Left cardiac atrium (tissue), 4 donors: ENCODE measurements at regions not wholly inside any gene's neighbourhood (a gene's known extent, or its start where the extent isn't known, plus 50 kb on each side); places are given as distances from the start of the nearest gene placed in this dataset.
A peak's percentile ranks its signal among the peaks of the same experiment; 100 is the strongest.
"Not testable (repeated sequence)": the region's sequence is repeated elsewhere in the genome, so short reads cannot be mapped to it uniquely, and the experiment has no call there.

Source experiments
- ATAC-seq, 2 donors: fragments of 200-7000 bp; cut with Tn5 transposase; one replicate each; pipeline ENCODE4 v1.9.1; 2020; ENCODE audit warnings: mild to moderate bottlenecking in 2 of 2, moderate library complexity in 2 of 2
- DNase-seq: peaks from one replicate; pipeline ENCODE4 v3.0.0-alpha.2; 2020
- intact Hi-C, 2 donors: fragments of 100-400 bp; cut with DNase I; formaldehyde crosslinking; loops; one replicate each; pipeline versions ENCODE4 v1.14.1 to v1.15.1; 2022 to 2023
- donor health status: DM: no; HTN: yes; CAD: no.
- donor health status: DM: no; HTN: yes; CAD: no; lungs with severe emphysema.
- donor health status: DM: yes; HTN: yes; CAD: no.
- donor health status: Dilated cardiomyopathy.

DNA sequence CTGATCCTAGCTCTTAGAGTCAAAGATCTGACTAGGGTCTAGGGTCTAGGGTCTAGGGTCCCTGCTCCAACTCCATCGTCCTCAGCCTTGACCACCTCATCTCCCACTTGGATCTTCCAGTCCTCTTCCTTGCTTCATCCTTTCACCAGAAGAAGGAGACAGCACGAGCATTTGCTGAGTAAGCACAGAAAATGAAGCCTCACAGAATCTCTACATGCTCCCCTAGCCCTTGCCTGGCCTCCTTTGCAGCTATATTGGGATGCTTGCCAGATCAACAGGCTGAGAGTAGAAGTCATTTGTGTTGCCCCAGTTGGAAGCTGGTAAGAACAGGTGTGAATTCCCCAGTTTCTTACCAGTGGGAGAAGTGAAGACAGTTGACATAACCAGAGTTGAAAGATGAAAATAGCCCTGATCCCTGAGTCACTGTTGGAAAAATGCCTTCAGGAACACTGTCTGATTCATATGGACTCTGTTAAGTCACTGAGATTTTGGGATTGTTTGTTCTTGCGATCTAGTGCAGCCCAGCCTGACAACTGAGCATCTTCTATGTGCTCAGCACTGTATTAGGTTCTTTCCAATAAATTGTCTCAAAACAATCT is 552.5 kb downstream of the INSC start:
- DNase-seq (no peak), ATAC-seq (no peak)
- intact Hi-C loops: no loop called here

DNA sequence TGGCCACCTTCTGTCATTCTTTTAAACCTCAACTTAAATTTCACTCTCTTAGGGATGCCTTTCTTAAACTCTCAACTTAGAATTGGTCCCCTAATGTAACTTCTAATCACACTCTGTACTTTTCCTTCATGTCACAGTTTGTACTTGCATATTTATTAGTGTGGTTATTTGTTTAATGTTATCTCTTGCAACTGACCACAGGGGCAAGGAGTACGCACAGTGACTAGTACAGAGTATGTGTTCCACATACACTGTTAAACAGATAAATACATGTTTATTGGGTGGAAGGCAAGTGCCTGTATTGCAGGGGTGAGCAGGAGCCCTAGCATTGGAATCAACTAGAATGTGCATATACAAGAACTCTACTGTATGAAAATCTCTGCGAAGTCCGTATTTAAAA is 554.0 kb downstream of the INSC start:
- DNase-seq (no peak), ATAC-seq (no peak)
- intact Hi-C loops: no loop called here

DNA sequence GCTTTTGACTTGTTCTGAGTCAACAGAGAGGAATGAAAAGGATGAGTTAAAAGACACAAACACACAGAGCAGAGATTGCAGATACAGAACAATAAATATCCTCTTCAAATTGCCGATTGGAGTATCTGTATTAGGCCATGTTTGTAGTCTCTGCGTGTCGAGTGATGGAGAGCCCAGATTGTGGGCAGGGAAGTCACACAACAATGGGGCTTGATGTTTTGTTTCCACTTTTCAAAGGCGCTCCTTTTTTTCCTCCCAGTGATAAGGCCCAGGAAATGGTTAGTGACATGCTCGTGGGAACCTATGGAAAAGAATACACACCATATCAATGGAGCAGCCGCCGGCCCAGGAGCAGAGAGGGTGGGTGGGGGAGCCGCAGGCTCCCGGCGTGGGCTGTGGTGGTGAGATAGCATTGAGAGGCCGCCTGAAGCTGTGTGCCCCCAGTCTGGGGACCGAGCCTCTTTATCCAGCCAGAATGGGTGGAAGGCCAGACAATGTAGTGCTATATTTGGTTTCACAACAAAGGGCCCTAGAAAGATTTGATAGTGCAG is 555.9 kb downstream of the INSC start:
- ATAC-seq: peak in 1 of 2 donors; percentile 53
- intact Hi-C loops: no loop called here
- peak; percentile 43 for DNase-seq

DNA sequence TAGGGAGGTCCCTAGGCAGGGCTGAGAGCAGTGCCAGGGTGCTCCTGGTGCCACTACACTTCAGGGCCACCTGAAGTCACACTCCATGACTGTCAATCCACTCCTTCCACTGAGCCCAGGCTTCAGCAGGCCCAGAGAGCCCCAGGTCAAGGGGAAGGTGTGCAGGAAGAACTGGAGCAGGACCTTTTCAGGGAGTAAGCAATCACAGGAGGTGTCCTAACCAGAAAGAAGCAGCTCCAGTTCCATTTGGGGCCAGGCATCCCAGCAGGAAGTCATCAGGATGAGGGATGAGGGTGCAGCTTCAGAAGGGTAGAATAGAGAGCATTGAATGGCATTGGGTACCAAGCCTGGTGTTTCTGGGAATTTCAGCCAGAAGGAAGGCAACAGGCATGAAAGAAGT is 556.5 kb downstream of the INSC start:
- DNase-seq (no peak), ATAC-seq (no peak)
- intact Hi-C loops: no loop called here

DNA sequence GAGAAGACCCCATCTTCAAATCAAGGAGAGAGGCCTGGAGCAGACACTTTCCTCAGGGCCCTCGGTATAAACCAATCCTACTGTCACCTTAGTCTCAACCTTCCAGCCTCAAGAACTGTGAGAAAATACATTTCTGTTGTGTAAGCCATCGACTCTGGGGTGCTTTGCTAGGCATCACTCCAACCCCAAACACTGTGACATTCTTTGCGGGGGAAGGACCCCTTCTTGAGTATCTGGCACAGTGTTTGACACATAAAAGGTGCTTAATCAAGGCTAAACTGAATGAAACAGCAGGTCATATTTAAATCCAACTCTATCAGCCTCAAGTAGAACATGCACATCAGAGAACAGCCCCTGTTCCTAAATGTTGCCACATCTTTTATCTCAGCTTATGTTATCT is 558.1 kb downstream of the INSC start:
- intact Hi-C loops: no loop called here
- no peak for ATAC-seq
- DNase-seq: no peak

DNA sequence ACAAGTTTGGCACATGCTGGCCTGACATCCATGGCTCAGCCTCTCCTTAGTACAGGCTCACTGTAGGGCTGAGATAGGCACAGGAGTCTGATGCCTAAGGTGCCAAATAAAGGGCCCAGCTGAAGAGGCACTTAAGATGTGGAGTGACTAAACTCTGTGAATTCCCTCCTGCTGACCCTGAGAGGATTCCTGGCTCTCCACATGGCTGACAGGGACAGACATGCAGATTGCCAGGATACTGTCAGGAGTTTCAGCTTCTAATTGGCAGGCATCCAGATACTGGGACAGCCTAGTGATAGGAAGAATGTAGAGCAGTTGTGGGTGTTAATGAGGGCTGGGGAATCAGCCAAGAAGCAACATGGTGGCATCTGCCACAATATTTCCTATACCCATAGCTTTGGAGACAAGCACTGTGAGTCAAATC is 558.7 kb downstream of the INSC start:
- intact Hi-C loops: no loop called here
- peak; percentile 93 to 95 for ATAC-seq
- peak; percentile 21 for DNase-seq

DNA sequence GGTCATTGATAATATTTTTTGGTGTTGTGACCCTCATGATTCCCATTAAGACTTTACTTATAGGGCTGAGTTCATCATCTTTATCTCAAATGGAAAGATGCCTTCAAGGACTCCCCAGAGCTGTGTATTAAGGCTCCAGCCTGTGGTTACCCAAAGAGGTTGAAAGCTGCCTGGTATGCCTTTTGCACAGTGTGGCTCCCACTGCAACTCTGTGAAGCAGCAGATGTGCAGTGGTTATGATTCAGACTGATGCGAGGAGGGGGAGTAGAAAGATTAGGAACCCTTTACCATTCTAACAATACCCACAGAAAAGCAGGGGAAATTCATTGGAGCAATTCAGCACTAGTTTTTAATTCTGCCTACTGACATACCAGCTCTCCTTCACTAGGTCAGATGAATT is 560.0 kb downstream of the INSC start:
- DNase-seq (no peak), ATAC-seq (no peak)
- intact Hi-C loops: no loop called here

DNA sequence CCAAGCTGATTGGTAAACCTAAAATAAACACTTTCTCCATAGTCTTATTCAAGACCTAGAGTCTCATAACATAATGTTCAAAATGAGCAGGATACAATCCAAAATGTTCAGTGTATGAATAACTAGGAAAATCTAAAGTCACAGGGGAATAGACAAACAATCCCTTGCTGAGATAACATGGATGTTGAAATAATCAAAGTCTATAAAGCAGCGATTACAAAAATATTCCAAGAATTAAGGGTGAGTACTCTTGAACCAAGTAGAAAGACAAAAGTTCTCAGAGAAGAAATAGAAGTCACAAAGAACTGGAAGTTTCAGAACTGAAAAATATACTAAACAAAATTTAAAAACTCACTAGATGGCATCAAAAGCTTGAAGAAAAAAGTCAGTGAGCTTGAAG is 561.0 kb downstream of the INSC start:
- no peak for DNase-seq
- intact Hi-C loops: no loop called here
- no peak for ATAC-seq

DNA sequence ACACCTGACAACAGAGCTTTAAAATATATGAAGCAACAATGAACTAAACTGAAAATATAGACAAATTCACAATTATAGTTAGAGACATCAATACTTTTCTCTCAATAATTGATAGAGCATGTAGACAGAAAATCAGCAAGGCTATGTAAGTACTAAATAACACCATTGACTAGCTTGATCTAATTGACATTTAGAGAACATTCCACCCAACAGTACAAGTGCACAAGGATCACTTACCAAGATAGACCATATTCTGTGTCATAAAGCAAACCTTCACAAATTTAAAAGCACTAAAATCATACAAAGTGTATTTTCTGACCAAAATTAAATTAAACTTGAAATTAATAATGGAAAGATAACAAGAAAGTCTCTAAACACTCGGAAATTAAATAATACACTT is 562.5 kb downstream of the INSC start:
- DNase-seq: no peak
- intact Hi-C loops: no loop called here

DNA sequence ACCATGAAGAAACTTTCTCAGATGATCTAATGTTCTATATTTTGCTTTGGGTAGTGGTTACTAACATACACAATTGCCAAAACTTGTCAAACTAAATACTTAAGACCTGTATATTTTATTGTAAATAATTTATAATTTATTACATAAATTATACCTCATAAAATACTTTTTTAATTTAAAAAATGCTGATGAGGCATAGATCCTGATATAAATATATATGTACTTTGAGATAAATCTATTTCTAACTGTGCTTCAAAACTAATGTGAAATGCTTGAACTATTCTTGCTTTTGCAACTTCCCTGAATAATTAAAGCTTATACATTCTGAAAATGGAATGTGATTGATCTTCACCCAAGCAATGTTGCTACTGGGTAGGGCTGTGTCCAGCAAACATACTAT is 568.8 kb downstream of the INSC start:
- DNase-seq: no peak
- ATAC-seq: no peak

More for the DNA sequence above, 562.5 kb downstream of the INSC start:
- no peak for ATAC-seq

DNA sequence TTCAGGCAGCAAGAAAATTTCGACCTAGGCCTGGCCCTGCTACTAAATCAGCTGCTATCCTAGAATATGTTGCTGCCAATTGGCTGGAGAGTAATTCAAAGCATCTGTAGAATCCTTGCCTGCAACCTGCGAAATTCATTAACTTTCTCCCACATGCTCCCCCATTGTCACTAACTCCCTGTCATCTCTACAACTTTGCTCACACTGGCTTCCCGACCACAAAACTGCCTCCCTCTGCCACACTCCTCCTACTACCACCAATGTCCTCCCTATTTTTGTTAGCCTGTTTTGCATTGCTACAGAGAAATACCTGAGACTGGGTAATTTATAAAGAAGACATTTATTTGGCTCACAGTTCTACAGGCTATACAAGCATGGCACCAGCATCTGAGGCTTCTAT is 570.6 kb downstream of the INSC start:
- DNase-seq (no peak), ATAC-seq (no peak)
- intact Hi-C loops: no loop called here

More for the DNA sequence above, 568.8 kb downstream of the INSC start:
- intact Hi-C loops: no loop called here

DNA sequence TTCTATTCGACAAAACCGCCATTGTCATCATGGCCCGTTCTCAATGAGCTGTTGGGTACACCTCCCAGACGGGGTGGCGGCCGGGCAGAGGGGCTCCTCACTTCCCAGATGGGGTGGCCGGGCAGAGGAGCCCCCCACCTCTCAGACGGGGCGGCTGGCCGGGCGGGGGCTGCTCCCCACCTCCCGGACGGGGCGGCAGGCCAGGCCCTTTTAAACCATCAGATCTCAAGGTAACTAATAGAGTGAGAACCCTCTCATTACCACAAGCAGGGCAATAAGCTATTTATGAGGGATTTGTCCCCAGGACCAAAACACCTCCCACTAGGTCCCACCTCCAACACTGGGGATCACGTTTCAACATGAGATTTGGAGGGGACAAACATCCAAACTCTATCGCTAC is 571.5 kb downstream of the INSC start:
- DNase-seq, intact Hi-C loops, ATAC-seq: not testable (repeated sequence)

DNA sequence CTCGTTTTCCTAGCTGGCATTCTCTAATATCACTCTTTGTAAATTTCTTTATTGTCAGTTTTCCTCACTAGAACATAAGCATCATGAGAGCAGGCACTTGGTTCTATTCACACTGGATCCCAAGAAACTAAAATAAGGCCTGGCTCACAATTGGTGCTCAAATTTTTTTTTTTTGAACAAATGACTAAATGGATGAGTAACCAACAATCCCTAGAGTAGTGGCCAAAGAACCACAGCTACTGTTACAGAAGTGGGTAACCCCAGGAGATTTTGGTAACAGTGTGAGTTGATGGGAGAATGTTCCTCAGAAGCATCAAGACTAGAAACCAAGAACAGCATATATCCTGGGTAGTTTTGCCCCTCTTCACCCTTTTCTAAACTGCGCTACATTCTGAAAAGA is 572.6 kb downstream of the INSC start:
- ATAC-seq (peak in 1 of 2 donors; percentile 20), DNase-seq (no peak)
- intact Hi-C loops: no loop called here

DNA sequence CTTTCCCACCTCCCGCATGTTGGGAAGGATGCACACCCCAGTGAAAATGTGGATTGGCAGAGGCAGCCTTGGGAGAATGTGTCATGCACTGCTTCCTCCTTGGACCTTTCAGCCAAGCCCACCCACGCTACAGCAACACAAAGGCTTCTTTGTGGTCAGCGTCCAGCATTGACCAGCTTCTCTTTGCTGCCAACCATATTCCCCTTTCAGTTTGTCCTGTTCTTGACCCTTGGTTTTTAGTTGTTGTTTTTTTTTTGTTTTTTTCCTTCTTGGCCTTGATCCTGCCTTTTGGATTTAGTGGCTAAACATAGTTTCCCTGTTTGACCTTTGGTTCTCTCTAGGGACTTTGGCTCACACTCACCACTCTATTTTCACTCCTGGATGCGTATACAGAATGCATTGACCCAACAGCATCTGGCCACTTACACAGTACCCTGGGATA is 573.6 kb downstream of the INSC start:
- ATAC-seq: peak; percentile 84 to 89
- peak; percentile 79 for DNase-seq
- intact Hi-C loops: no loop called here

DNA sequence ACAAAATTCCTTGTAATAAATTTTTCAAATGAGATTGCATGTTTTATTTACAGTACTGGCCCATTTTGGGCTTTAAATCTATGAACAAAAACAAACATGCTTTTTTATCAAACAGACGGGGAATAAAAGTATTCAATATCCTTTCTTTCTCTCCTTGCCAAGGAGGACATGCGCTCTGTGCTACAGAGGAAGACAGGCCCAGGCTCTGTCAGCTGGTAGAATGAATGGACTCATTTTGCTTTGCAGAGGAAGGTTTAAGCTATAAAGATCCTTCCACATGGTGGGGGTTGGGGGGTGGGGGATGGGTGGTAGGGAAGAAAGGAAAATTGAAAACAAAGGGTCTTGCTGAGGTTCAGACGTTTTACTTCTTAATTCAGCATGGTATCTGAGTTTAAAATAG is 575.6 kb downstream of the INSC start:
- intact Hi-C loops: no loop called here
- DNase-seq (no peak), ATAC-seq (no peak)

DNA sequence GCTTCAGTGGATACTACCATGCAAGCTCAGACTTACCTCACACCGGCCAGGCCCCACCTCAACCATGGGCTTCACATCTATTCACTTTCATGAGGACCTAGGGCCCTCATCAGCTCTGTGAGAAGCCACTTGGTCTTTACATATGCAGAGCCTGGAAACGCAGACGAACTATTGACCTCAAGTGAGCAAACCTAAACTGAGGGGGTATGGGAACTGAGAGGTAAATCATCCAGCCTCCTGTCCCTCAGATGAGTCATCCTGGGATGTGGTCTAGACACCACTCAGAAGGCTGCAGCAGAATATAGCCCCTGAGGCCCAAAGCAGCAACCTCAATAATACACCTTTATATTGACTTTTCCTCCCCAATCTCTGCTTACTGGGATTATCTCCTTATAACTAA is 578.0 kb downstream of the INSC start:
- intact Hi-C loops: no loop called here
- DNase-seq: no peak
- ATAC-seq: no peak

DNA sequence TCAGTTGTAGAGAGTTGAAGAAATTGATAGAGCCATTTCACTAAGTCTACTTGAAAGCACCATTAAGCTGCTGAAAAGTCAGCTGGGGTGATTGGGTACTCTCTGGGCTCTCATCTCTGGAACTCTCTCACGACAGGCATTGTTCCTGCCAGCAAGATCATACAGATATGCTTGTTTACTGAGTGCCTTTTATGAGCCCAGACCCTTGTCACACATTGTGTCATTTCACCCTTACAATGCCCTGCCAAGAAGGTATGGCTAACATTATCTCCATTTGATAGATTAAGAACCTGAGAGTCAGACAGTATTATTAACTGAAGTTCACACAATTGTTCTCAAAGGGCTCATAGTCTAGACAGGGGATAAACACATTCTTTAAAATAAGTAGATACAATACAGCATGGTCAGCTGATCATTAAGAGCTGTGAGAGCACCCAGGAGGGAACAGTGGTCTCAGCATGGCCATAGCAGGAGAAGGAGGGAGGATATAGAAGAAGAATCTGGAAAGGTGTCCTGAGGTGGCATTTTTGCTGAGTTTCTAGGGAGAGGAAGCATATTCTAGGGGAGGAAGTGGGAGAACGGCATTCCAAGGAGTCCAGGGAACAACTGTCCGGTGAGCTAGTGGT is 580.5 kb downstream of the INSC start:
- DNase-seq (no peak), ATAC-seq (no peak)
- intact Hi-C loops: no loop called here

DNA sequence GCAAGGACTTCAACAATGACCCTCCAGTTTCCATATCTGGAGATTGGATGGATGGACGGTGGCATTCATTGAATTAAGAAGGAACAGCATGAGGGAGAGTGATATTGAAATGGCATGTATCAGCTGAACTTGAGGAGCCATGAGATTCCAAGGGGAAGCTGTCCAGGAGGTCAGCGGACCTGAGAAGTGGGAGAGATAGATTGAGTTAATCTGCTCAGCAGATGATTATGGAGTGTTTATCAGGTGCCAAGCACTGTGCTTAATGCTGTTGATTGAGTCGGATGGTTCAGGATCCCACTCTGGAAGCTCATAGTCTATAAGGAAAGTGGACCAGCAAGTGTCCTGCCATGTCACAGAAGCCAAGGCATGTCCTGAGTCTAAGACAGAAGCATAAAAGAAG is 581.3 kb downstream of the INSC start:
- ATAC-seq: no peak
- intact Hi-C loops: no loop called here

DNA sequence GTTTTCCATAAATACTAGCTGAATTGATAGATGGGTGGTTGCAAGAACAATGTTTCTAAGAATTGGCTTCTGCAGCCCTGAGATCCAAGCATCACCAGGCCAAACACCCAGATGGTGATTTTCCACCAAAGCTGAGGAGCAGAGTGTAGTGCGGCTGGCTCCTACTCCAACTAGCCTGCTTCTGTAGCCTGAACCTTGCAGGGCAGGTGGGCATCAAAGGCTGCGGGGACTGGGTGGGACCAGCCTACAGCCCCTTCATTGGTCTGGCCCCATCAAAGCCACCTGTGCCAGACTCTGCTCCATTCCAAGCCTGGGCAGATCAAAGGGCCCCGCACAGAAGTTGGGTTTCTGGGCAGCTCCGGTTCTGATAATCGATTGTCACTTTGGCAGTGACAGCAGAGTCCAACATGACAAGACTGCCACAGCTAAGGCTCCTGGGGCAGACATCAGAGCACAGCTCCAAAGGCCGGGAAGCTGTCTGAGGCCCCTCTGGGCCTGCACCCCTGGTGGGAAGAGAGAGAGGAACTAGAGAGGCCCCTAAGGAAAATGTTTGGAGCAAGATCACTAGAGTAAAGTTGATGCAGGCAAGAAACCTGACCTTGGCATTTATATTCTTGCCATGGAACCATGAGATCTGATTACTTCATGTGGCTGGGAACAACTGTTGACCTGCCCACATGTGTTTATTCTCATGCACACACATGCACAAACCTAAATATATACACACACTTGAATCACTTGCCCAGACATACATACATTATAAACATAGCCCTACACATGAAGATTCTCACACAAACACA is 582.9 kb downstream of the INSC start:
- ATAC-seq (no peak), DNase-seq (no peak)
- intact Hi-C loops: no loop called here

More for the DNA sequence above, 581.3 kb downstream of the INSC start:
- no peak for DNase-seq

DNA sequence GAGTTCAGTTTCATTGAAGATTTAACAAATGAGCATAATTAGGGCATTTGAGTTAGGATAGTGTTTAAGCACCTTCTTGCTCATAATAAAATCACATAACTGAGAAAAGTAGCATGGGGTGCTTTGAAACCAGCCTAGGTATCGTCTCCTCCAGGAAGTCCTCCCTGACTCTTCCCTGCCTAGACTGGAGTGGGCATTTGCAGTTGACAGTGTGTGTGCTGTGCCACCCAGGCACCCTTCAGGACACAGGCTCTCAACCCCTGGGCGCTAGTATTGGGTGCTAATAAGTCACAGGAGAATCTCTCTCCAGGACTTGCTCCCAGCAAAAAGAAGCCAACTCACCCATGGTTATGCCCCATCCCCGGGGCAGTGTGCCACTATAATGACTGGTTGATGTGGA is 584.1 kb downstream of the INSC start:
- intact Hi-C loops: no loop called here
- ATAC-seq (no peak), DNase-seq (no peak)
